ENCODE measurements at regions not wholly inside any gene's neighbourhood (a gene's known extent, or its start where the extent isn't known, plus 50 kb on each side); places are given as distances from the start of the nearest gene placed in this dataset.
"Not testable (repeated sequence)": the region's sequence is repeated elsewhere in the genome, so short reads cannot be mapped to it uniquely, and the experiment has no call there.

- no peak for FAIRE-seq
These were observed 294.6 kb upstream of the SLC14A2 start for GRCh38 chr18:45320724-45321123.

DNA sequence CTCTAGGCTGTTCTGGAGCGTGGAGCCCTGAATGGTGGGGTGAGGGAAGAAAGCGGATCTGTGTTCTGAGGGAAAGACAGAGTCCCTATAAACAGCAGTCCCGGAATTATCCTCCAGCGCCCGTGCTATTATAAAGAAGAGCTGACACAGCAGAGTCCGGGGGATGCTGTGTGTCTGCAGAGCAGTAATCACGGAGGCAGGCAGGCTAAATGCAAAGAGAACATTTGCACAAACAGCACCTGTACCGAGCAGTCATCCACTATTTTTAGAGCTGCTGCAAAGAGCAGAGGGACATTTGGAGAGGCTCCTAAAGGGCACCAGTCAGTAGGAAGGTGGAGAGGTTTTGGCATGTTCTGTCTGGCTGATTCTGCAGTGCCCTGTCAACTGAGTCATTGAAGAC, 293.8 kb upstream of the SLC14A2 start:
- FAIRE-seq, result no peak

- no peak for FAIRE-seq
These were observed 292.9 kb upstream of the SLC14A2 start for GRCh38 chr18:45322343-45322742.

DNA sequence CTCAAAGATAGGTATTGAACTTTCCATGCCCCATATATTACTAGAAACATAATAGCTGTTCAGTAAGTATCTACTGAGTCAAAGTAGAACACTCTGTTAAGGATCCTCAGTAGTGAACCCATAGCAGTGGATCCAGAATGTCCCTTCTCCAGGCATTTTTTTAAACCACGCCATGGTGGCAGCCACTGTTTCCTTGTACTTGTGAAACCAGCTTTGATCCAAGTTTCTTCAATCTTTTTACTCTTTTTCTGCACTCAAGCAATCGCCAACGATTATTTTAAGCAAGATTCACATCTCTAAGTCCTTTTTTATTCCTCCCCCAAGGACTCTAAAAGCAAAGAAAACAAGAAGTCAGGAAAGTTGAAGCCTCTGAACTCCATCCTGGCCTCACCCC, 291.2 kb upstream of the SLC14A2 start:
- FAIRE-seq, result no peak

DNA sequence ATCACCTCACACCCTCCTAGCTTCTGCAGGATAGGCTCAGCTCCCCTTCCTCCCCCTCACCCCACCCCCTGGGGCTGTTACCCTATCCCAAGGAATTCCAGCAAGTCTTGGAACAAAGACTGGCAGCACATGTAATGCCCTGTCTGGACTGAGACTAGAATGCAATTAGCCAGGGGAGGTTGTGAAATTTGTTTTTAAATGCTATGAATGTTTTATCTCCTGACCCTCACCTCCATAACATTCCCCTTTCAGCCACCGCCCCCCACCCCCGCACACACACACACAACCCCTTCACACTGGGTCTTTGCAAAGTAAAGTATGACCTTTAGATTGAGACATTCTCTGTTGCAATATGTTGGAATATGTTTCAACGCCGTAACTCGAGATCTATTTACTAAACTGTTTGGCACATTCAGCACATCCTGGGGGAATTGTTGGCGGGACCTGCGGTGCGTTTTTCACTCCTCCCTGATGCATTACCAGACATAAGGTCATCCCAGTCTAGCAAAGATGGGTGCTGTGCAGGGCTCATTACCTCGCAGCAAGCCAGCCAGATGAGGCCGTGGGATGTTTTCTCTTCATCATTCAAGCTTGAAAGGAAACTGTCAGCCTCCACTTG, 290.7 kb upstream of the SLC14A2 start:
- FAIRE-seq, result peak; percentile 26

DNA sequence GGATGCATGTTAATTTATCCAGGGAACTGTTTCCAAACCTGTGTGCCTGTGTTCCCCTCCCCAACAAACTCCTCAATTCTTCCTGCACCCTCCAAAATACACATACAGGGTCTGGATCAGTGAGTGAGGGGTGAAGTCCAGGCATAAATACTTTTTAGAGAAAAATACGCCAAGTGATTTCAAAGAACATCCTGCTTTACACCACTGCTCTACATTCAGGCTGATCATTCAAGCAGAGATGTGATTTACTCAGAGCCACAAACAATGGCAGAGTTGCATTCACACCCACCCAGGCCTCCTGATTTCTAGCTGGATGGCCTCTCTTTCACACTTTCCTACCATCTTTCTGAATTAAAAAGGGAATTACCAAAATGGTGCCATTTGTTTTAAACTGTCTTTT, 289.5 kb upstream of the SLC14A2 start:
- no peak for FAIRE-seq

DNA sequence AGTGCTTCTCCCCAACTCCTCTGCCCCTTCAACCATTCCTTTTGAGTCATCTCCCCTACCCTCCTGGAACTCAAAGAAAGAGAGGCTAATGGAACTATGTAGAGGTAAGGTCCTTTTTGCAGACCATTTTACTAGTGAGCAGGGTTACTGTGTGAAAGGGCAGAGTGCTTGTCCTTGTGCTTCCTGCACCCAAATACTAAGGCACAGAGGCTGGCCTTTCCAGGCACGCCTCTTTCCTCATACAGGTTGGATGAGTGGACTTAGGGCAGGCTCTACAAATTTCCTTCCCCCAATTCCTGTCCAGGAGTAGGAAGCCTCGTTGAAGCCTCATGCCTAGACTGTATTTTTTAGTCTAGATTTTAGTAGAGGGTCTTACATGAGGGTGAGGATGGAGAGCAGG, 288.8 kb upstream of the SLC14A2 start:
- no peak for FAIRE-seq

GRCh38 chr18:45328296-45328695, 287.0 kb upstream of the SLC14A2 start:
- no peak for FAIRE-seq

DNA sequence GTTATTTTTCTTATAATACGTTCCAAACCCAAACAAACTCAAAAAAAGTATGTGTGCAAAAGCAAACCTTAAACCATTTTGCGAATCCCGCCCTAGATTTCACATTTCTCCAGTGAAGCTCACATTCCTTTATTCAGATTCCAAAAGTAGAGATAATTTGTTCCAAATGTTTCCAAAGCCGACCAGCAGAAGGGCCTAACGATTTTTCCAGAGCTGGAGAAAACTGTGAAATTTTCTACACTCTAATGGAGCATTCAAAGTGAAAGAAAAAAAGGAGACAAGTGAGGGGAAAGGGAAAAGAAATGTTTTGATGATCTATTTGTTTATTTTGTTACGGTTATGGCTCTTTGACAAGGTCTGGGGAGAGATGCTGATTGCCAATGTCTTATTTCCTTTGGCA, 286.5 kb upstream of the SLC14A2 start:
- FAIRE-seq, result peak; percentile 98

GRCh38 chr18:45329316-45329715, 286.0 kb upstream of the SLC14A2 start:
- FAIRE-seq, result no peak

- FAIRE-seq, result no peak
These were observed 285.1 kb upstream of the SLC14A2 start for GRCh38 chr18:45330170-45330594.

DNA sequence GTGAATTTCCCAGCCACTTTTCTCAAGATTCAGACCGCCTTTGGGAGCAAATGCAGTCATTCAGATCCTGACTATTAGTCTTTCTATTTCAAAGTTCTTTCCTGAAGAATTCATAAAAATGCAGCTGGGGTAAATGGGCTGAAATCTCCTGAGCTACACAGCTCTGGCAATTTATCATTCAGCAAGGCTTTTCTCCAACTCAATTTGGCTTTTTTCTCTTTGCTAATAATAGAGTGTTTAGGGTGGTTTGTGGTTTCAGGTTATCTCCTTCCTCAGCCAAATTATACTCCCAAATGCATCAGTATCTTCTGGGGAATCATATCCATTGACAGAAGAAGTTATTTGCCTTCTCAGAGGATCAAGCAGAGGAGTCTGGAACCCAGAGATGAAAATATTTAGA, 282.4 kb upstream of the SLC14A2 start:
- FAIRE-seq, result no peak

DNA sequence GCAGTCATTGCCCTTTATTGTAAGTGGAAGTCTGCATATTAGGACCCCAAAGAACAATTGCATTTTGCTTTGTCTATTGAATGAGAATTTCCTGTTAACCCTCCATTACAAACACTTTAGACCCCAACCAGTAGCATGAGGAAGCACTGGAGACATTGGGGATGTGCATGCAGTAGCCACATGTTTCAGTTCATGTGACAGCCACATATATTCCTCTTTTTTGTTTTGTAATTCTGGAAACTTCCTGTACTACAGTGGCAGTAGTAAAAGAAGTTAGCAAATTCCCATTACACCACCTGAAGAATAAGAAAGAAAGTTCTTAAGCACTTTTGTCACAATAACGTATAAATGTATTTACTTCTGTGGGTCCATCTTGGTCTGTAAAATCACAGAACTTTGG, 281.1 kb upstream of the SLC14A2 start:
- no peak for FAIRE-seq

GRCh38 chr18:45335282-45336043, 279.8 kb upstream of the SLC14A2 start:
- FAIRE-seq, result no peak

DNA sequence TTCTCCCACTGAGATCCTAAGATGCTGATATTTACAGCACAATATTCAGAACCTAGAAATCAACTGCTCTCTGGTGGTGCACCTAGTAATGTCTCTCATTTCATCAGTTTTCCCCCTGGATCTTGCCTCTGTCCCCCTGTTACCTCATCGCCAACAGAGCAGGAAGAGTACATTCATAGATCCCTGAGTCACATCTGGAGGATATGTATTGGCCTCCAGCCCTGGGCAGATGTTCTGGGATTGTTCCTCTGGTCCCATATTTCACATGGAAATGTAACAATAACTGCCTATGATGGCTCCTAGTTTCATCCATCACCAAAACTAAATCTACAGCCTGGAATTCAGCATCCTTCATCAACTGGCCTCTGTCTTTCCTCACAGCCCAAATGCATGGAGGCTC, 278.8 kb upstream of the SLC14A2 start:
- FAIRE-seq, result no peak

- no peak for FAIRE-seq
These were observed 277.8 kb upstream of the SLC14A2 start for GRCh38 chr18:45337477-45337876.

DNA sequence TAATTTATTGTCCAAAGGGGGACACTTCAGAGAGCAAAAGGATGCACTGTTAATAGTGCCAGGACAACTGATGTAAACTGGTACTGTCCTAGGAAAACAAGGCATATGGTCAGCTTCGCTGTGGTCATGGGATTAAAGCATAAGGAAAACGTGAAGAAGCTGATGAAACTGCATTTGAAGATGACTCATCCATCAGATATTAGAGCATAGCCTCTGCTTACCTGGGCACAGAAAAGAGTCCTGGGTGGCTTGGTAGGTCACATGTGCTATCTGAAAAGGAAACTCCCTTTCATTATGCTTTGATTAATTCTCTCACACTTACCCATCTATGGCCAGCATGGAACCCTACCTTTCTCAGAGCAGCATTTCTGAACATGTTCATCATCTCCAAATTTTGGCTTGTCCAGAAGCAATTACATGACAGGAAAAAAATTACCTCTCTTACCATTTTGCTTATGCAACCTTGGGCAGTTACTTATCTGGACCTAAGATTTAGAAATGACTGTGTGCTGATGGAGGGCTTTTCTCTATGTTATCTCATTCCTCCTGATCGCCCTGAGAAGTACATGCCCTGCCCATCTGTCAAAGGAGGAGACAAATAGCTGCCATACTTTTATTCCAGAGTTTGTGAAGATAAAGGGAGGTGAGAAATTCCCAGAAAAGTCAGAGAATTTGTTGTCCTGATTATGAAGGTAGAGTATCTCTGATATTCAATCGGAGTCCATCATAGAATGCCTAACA, 275.3 kb upstream of the SLC14A2 start:
- no peak for FAIRE-seq

DNA sequence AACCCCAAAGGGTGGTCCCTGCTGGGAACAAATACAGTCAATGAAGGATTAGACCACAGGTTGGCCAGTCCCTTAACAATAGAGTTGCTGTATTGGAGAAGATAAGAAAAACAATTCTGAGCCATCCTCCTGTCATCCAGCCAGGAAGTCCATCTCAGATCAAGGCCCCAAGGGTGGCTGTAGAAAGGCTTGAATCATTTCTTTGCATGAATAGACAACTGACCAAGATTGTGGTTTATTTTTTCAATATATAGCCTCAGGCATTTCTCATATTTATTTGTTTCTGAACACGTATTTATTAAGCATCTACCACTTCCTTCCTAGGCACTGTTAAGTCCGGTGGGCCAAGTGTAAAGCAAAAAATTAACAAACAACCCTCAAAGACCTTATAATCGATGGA, 274.4 kb upstream of the SLC14A2 start:
- FAIRE-seq, result no peak

DNA sequence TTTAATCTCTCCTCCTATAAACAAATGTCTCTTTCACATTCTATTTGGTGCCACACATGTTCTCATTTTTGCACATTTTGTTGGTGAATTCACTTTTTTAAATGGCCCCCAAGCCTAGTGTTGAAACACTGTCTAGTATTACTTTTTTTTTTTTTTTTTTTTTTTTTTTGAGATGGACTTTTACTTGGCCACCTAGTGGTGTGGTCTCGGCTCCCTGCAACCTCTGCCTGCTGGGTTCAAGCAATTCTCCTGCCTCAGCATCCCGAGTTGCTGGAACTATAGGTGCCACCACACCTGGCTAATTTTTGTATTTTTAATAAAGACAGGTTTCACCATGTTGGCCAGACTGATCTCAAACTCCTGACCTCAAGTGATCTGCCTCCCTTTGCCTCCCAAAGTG, 273.8 kb upstream of the SLC14A2 start:
- no peak for FAIRE-seq

- FAIRE-seq, result peak; percentile 96
These were observed 273.1 kb upstream of the SLC14A2 start for GRCh38 chr18:45342166-45342565.

- FAIRE-seq, result no peak
These were observed 272.6 kb upstream of the SLC14A2 start for GRCh38 chr18:45342653-45343052.

GRCh38 chr18:45343365-45343764, 271.9 kb upstream of the SLC14A2 start:
- FAIRE-seq, result no peak

GRCh38 chr18:45344680-45345079, 270.6 kb upstream of the SLC14A2 start:
- not testable (repeated sequence) for FAIRE-seq

- FAIRE-seq, result no peak
These were observed 266.3 kb upstream of the SLC14A2 start for GRCh38 chr18:45349019-45349418.

All from endometrium (tissue), 2 donors.